Liver (tissue), 8 donors: ENCODE measurements at regions not wholly inside any gene's neighbourhood (a gene's known extent, or its start where the extent isn't known, plus 50 kb on each side); places are given as distances from the start of the nearest gene placed in this dataset.

Source experiments
- DNase-seq: peaks from one replicate; pipeline ENCODE4 v3.0.0-alpha.2; 2017; ENCODE audit warnings: low spot score
- H3K27ac ChIP-seq, 2 donors: one replicate each; pipeline ENCODE4 v1.7.0; 2013; ENCODE audit warnings: inconsistent platforms in 2 of 2, low read length in 2 of 2, control low read depth in 1 of 2, low read depth in 1 of 2, mild to moderate bottlenecking in 1 of 2
- H3K27me3 ChIP-seq, 4 donors: one replicate each; pipeline versions ENCODE4 v1.6.1 to v1.7.0; 2013; ENCODE audit warnings: low read length in 3 of 4, inconsistent platforms in 1 of 4, mild to moderate bottlenecking in 1 of 4, moderate library complexity in 1 of 4; ENCODE audit not compliant: control insufficient read depth in 4 of 4, insufficient read depth in 4 of 4
- H3K36me3 ChIP-seq, 4 donors: one replicate each; pipeline versions ENCODE4 v1.6.1 to v1.7.0; 2013; ENCODE audit warnings: low read length in 3 of 4, mild to moderate bottlenecking in 3 of 4, low read depth in 1 of 4, moderate library complexity in 1 of 4; ENCODE audit not compliant: control insufficient read depth in 4 of 4, insufficient read depth in 3 of 4
- H3K4me1 ChIP-seq, 4 donors: one replicate each; pipeline versions ENCODE4 v1.6.1 to v1.7.0; 2013; ENCODE audit warnings: low read length in 3 of 4, mild to moderate bottlenecking in 3 of 4, moderate library complexity in 1 of 4; ENCODE audit not compliant: control insufficient read depth in 4 of 4, insufficient read depth in 4 of 4
- H3K4me3 ChIP-seq, 3 donors: one replicate each; pipeline versions ENCODE4 v1.6.1 to v1.7.0; 2013; ENCODE audit warnings: low read length in 3 of 3, control low read depth in 1 of 3, low read depth in 1 of 3, mild to moderate bottlenecking in 1 of 3
- H3K9ac ChIP-seq, 2 donors: one replicate each; pipeline ENCODE4 v1.7.0; 2013; ENCODE audit warnings: low read length in 2 of 2, mild to moderate bottlenecking in 2 of 2, moderate library complexity in 2 of 2, control low read depth in 1 of 2, low read depth in 1 of 2
- H3K9me3 ChIP-seq, 4 donors: one replicate each; pipeline versions ENCODE4 v1.6.1 to v1.7.0; 2013; ENCODE audit warnings: low read length in 3 of 4; ENCODE audit not compliant: control insufficient read depth in 4 of 4
- CTCF ChIP-seq: fragments of 150-350 bp; IDR thresholded peaks from 2 replicates; pipeline ENCODE4 v1.5.1; 2017; ENCODE audit warnings: improper control_type of control experiment, low read depth, low read length; ENCODE audit not compliant: missing input control
- EGR1 ChIP-seq, 2 donors: IDR thresholded peaks; 2 replicates each; pipeline ENCODE4 v1.6.1; 2016 to 2018; ENCODE audit warnings: antibody characterized with exemption in 2 of 2, low read depth in 2 of 2
- FOXA1 ChIP-seq: IDR thresholded peaks from 2 replicates; pipeline ENCODE4 v1.6.1; 2016; ENCODE audit warnings: antibody characterized with exemption
- FOXA2 ChIP-seq: IDR thresholded peaks from 2 replicates; pipeline ENCODE4 v1.6.1; 2016; ENCODE audit warnings: antibody characterized with exemption
- GABPA ChIP-seq, 2 donors: IDR thresholded peaks in 1 of 2; conservative IDR thresholded peaks in 1 of 2; 2 replicates each; pipeline ENCODE4 v1.6.1; 2016; ENCODE audit warnings: antibody characterized with exemption in 2 of 2, mild to moderate bottlenecking in 1 of 2, moderate library complexity in 1 of 2
- HNF4A ChIP-seq, 2 donors: conservative IDR thresholded peaks; 2 replicates each; pipeline ENCODE4 v1.6.1; 2016; ENCODE audit warnings: antibody characterized with exemption in 2 of 2, mild to moderate bottlenecking in 2 of 2
- HNF4G ChIP-seq: IDR thresholded peaks from 2 replicates; pipeline ENCODE4 v1.6.1; 2016; ENCODE audit warnings: antibody characterized with exemption
- JUND ChIP-seq, 2 donors: IDR thresholded peaks; 2 replicates each; pipeline ENCODE4 v1.6.1; 2016; ENCODE audit warnings: antibody characterized with exemption in 2 of 2
- NR2F2 ChIP-seq: IDR thresholded peaks from 2 replicates; pipeline ENCODE4 v1.6.1; 2016; ENCODE audit warnings: antibody characterized with exemption
- RAD21 ChIP-seq, 2 donors: IDR thresholded peaks; 2 replicates each; pipeline ENCODE4 v1.6.1; 2016; ENCODE audit warnings: antibody characterized with exemption in 2 of 2, mild to moderate bottlenecking in 2 of 2
- REST ChIP-seq: IDR thresholded peaks from 2 replicates; pipeline ENCODE4 v1.6.1; 2016; ENCODE audit warnings: antibody characterized with exemption, mild to moderate bottlenecking
- RXRA ChIP-seq, 2 donors: IDR thresholded peaks; 2 replicates each; pipeline ENCODE4 v1.6.1; 2017 to 2018; ENCODE audit warnings: antibody characterized with exemption in 2 of 2, mild to moderate bottlenecking in 1 of 2
- SP1 ChIP-seq: IDR thresholded peaks from 2 replicates; pipeline ENCODE4 v1.6.1; 2018; ENCODE audit warnings: antibody characterized with exemption, mild to moderate bottlenecking
- TAF1 ChIP-seq: conservative IDR thresholded peaks from 2 replicates; pipeline ENCODE4 v1.6.1; 2016; ENCODE audit warnings: antibody characterized with exemption, mild to moderate bottlenecking
- ZBTB33 ChIP-seq: IDR thresholded peaks from 2 replicates; pipeline ENCODE4 v1.6.1; 2016; ENCODE audit warnings: antibody characterized with exemption
- WGBS: extraction: QIAGEN DNeasy Blood & Tissue Kit; methylation state at CpG from one replicate; pipeline ENCODE4 v1.1.7; 2013; 5-methylcytosine and 5-hydroxymethylcytosine counted together
- TF ChIP-seq, protein P1 (sequence below): IDR thresholded peaks from 2 replicates; pipeline ENCODE4 v1.6.1; 2016; ENCODE audit warnings: antibody characterized with exemption
- donor health status: healthy.
- donor health status: healthy.
- donor health status: healthy.
- donor health status: healthy.
- donor health status: healthy.

DNA sequence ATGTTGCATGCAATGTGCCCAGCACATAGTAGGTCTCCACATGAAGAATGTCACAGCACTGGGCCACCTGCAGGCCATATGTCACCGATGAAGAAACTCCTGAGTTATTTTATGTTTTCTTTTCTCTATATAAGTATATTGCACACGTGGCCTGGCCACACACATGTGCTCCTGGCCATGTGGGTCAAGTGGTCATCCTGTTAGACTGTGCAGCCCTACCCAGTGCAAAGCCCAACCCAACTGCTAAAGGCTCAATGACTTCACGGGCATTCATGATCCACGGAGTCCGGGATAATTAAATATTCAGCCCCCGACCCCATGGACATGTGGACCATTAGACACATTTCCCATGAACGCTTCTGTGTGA is 163.2 kb downstream of the TEX29 start:
- no peak overlapping the region for H3K27ac ChIP-seq
- 93% methylated on average over 7 of the region's 7 CpGs for WGBS
- no peaks in the 10 kb centered on the region for H3K4me1 ChIP-seq
- no peak overlapping the region for H3K4me3 ChIP-seq
- TF ChIP-seq FOXA1 (no peak), GABPA (IDR thresholded peaks at IDR 0.05 in 1 of 2, conservative IDR thresholded peaks at IDR 0.05 in 1 of 2) (no peak), RAD21 (IDR thresholded peaks at IDR 0.05) (no peak), HNF4G (no peak), SP1 (no peak), NR2F2 (no peak), ZBTB33 (no peak), JUND (IDR thresholded peaks at IDR 0.05) (no peak), HNF4A (conservative IDR thresholded peaks at IDR 0.05) (no peak), FOXA2 (no peak)
- TF ChIP-seq, protein P1, sequence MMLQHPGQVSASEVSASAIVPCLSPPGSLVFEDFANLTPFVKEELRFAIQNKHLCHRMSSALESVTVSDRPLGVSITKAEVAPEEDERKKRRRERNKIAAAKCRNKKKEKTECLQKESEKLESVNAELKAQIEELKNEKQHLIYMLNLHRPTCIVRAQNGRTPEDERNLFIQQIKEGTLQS = no peak
- H3K9ac ChIP-seq = no peak overlapping the region
- DNase-seq = no peak
- H3K36me3 ChIP-seq = no peaks in the 10 kb centered on the region
- peaks cover 6 to 16% (median 10%) of the 10 kb centered on the region in 4 donors for H3K9me3 ChIP-seq
- H3K27me3 ChIP-seq = peaks cover 0 to 4% (median 0%) of the 10 kb centered on the region in 4 donors

GRCh38 chr13:111484141-111484925 is 163.9 kb downstream of the TEX29 start:
- Histone ChIP-seq H3K9me3 (peaks cover 6 to 16% (median 10%) of the 10 kb centered on the region in 4 donors), H3K27ac (no peak overlapping the region), H3K27me3 (peaks cover 0 to 4% (median 0%) of the 10 kb centered on the region in 4 donors), H3K4me1 (no peaks in the 10 kb centered on the region), H3K4me3 (no peak overlapping the region), H3K9ac (no peak overlapping the region), H3K36me3 (no peaks in the 10 kb centered on the region)
- no peak for DNase-seq
- 79% methylated on average over 22 of the region's 22 CpGs for WGBS
- TF ChIP-seq CTCF = no peak
- no peak for TF ChIP-seq FOXA1
- no peak for TF ChIP-seq JUND (IDR thresholded peaks at IDR 0.05)
- TF ChIP-seq HNF4G = no peak
- TF ChIP-seq RXRA (IDR thresholded peaks at IDR 0.05) = no peak
- TF ChIP-seq REST = no peak
- TF ChIP-seq, protein P1 = no peak
- TF ChIP-seq TAF1 = no peak
- TF ChIP-seq EGR1 (IDR thresholded peaks at IDR 0.05; ENCODE audit: low read depth in 2 of 2) = no peak
